ENCODE measurements at regions not wholly inside any gene's neighbourhood (a gene's known extent, or its start where the extent isn't known, plus 50 kb on each side); places are given as distances from the start of the nearest gene placed in this dataset.

DNA sequence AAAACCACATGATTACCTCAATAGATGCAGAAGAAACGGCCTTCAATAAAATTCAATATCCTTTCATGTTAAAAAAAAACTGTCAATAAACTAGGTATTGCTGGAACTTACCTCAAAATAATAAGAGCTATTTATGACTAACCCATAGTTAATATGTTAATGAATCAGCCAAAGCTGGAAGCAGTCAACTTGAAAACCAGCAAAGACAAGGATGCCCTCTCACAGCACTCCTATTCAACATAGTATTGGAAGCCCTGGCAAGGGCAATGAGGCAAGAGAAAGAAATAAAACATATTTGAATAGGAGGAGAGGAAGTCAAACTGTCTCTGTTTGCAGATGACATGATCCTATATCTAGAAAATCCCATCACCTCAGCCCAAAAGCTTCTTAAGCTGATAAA lies 456.1 kb downstream of the OCA2 start:
- TF ChIP-seq, protein P1, sequence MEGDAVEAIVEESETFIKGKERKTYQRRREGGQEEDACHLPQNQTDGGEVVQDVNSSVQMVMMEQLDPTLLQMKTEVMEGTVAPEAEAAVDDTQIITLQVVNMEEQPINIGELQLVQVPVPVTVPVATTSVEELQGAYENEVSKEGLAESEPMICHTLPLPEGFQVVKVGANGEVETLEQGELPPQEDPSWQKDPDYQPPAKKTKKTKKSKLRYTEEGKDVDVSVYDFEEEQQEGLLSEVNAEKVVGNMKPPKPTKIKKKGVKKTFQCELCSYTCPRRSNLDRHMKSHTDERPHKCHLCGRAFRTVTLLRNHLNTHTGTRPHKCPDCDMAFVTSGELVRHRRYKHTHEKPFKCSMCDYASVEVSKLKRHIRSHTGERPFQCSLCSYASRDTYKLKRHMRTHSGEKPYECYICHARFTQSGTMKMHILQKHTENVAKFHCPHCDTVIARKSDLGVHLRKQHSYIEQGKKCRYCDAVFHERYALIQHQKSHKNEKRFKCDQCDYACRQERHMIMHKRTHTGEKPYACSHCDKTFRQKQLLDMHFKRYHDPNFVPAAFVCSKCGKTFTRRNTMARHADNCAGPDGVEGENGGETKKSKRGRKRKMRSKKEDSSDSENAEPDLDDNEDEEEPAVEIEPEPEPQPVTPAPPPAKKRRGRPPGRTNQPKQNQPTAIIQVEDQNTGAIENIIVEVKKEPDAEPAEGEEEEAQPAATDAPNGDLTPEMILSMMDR (conservative IDR thresholded peaks at IDR 0.05), result no peak
- H3K27ac ChIP-seq, result no peak overlapping the region

DNA sequence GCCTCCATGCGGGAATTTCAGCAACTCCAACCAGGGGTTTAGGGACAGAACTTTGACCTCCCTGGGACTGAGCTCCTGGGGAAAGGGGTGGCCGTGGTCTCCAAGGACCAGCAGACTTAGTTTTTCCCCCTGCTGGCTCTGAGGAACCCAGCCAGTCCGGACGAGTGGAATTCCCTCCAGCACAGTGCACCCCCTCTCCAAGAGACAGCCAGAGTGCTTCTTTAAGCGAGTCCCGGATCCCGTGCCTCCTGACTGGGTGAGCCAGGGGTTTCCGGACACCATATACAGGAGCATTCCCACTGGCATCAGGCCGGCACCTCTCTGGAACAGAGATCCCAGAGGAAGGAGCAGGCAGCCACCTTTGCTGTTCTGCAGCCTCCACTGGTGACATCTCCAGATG lies 459.5 kb downstream of the OCA2 start:
- no peak overlapping the region for H3K27ac ChIP-seq
- TF ChIP-seq, protein P1 (conservative IDR thresholded peaks at IDR 0.05), result no peak

DNA sequence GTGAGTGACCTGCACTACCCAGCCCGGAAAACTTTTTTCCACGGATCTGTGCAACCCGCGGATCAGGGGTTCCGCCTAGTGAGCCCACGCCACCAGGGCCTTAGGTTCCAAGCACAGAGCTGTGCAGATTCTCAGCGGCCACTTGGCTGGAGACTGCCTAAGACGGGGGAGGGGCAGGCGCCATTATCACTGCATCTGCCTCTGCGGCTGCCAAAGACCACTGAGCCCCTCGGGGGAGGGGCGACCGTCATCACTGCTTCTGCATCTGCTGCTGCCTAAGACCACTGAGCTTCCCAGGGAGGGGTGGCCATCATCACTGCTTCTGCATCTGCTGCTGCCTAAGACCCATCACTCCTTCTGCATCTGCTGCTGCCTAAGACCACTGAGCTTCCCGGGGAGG lies 460.2 kb downstream of the OCA2 start:
- TF ChIP-seq, protein P1 (conservative IDR thresholded peaks at IDR 0.05), result no peak
- no peak overlapping the region for H3K27ac ChIP-seq

DNA sequence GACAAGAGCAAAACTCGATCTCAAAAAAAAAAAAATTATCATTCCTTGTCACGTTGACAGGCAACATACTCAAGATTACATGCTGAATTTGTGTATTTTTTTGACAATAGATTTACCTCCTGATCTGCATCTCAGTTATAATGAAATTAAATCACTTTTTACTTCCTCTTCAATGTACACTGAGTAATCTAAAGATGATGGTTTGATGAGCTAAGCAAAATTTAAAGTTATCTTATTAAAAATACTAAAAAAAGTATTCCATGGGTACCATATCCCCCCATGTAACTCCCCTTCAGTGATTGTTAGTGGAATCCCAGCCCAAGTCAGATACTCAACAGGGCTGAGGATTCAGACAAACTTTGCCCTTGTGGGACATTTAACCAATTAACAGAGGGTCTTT lies 463.2 kb downstream of the OCA2 start:
- H3K27ac ChIP-seq, result no peak overlapping the region
- TF ChIP-seq, protein P1 (conservative IDR thresholded peaks at IDR 0.05), result no peak

DNA sequence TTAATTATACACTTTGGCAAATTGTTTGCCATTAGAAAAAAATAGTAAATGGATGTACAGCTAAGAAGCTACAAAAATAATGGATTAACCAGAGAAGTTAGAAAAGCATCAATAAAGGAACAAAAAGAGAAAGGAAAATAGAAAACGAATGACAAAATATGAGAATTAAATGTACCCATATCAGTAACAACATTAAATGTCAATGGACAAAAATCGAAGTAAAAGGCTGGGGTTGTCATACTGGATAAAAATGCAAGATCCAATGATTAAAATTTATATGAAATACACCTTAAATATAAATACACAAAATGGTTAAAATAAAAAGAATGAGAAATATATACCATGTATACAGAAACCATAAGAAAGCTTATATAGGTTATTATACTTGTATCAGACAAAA lies 470.6 kb downstream of the OCA2 start:
- H3K27ac ChIP-seq, result no peak overlapping the region
- TF ChIP-seq, protein P1 (conservative IDR thresholded peaks at IDR 0.05), result no peak

DNA sequence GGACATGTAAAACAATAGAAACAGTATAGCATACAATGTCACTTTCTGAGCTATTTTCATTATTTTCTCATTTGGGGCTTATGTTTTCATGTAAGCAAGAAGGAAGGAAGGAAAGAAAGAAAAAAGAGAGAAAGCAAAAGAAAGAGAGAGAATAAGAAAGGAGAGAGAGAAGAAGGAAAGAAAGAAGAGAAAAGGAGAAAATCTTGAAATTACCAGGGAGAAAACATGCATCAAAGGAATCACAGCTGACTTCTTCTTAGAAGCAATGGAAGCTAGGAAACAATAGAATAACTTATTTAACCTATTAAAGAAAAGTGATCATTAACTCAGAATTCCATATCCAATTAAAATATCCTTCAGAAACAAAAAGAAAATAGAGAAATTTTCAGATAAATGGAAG lies 471.5 kb downstream of the OCA2 start:
- no peak overlapping the region for H3K27ac ChIP-seq
- TF ChIP-seq, protein P1 (conservative IDR thresholded peaks at IDR 0.05), result no peak

DNA sequence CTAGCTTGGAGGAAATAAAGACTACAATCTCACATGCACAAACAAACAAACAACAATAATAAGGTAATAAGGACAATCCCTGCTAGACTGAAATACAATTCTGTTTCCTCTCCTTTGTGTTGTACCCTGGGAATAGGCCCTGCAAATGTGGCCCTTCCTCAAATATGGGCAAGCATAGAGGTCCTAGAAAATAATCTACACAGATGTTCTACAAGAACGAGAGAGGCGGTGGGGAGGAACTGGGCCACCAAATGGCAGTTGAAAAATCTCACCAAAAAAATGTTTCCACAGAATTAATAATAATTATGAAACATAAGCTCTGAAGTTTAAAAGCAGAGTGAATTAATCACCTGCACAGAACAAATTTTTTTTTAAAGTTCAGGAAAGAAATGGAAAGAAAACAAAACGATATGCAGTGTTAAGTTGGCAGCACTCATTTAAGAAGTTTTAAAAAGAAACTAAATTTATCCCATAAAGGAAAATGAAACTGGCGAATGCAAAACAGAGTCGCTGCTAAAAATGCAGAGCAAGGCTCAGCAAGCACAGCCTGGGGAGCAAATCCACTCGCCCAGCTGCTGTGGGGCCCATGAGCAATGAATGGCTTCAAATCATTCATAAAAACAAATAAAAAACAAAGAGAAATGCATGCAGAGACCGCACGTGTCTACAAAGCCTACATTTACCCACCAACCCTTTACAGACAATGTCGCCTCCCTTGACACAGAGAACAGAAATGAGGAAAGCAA lies 475.4 kb downstream of the OCA2 start:
- TF ChIP-seq, protein P1 (conservative IDR thresholded peaks at IDR 0.05), result no peak
- no peak overlapping the region for H3K27ac ChIP-seq
